Liver (tissue), 8 donors: ENCODE measurements at regions not wholly inside any gene's neighbourhood (a gene's known extent, or its start where the extent isn't known, plus 50 kb on each side); places are given as distances from the start of the nearest gene placed in this dataset.
A peak's percentile ranks its signal among the peaks of the same experiment; 100 is the strongest.

Experiments used
- DNase-seq: peaks from one replicate; pipeline ENCODE4 v3.0.0-alpha.2; 2017; ENCODE audit warnings: low spot score
- H3K27ac ChIP-seq, 2 donors: one replicate each; pipeline ENCODE4 v1.7.0; 2013; ENCODE audit warnings: inconsistent platforms in 2 of 2, low read length in 2 of 2, control low read depth in 1 of 2, low read depth in 1 of 2, mild to moderate bottlenecking in 1 of 2
- H3K27me3 ChIP-seq, 4 donors: one replicate each; pipeline versions ENCODE4 v1.6.1 to v1.7.0; 2013; ENCODE audit warnings: low read length in 3 of 4, inconsistent platforms in 1 of 4, mild to moderate bottlenecking in 1 of 4, moderate library complexity in 1 of 4; ENCODE audit not compliant: control insufficient read depth in 4 of 4, insufficient read depth in 4 of 4
- H3K36me3 ChIP-seq, 4 donors: one replicate each; pipeline versions ENCODE4 v1.6.1 to v1.7.0; 2013; ENCODE audit warnings: low read length in 3 of 4, mild to moderate bottlenecking in 3 of 4, low read depth in 1 of 4, moderate library complexity in 1 of 4; ENCODE audit not compliant: control insufficient read depth in 4 of 4, insufficient read depth in 3 of 4
- H3K4me1 ChIP-seq, 4 donors: one replicate each; pipeline versions ENCODE4 v1.6.1 to v1.7.0; 2013; ENCODE audit warnings: low read length in 3 of 4, mild to moderate bottlenecking in 3 of 4, moderate library complexity in 1 of 4; ENCODE audit not compliant: control insufficient read depth in 4 of 4, insufficient read depth in 4 of 4
- H3K4me3 ChIP-seq, 3 donors: one replicate each; pipeline versions ENCODE4 v1.6.1 to v1.7.0; 2013; ENCODE audit warnings: low read length in 3 of 3, control low read depth in 1 of 3, low read depth in 1 of 3, mild to moderate bottlenecking in 1 of 3
- H3K9ac ChIP-seq, 2 donors: one replicate each; pipeline ENCODE4 v1.7.0; 2013; ENCODE audit warnings: low read length in 2 of 2, mild to moderate bottlenecking in 2 of 2, moderate library complexity in 2 of 2, control low read depth in 1 of 2, low read depth in 1 of 2
- H3K9me3 ChIP-seq, 4 donors: one replicate each; pipeline versions ENCODE4 v1.6.1 to v1.7.0; 2013; ENCODE audit warnings: low read length in 3 of 4; ENCODE audit not compliant: control insufficient read depth in 4 of 4
- ATF3 ChIP-seq: IDR thresholded peaks from 2 replicates; pipeline ENCODE4 v1.6.1; 2016; ENCODE audit warnings: antibody characterized with exemption
- EGR1 ChIP-seq, 2 donors: IDR thresholded peaks; 2 replicates each; pipeline ENCODE4 v1.6.1; 2016 to 2018; ENCODE audit warnings: antibody characterized with exemption in 2 of 2, low read depth in 2 of 2
- FOXA1 ChIP-seq: IDR thresholded peaks from 2 replicates; pipeline ENCODE4 v1.6.1; 2016; ENCODE audit warnings: antibody characterized with exemption
- FOXA2 ChIP-seq: IDR thresholded peaks from 2 replicates; pipeline ENCODE4 v1.6.1; 2016; ENCODE audit warnings: antibody characterized with exemption
- GABPA ChIP-seq, 2 donors: IDR thresholded peaks in 1 of 2; conservative IDR thresholded peaks in 1 of 2; 2 replicates each; pipeline ENCODE4 v1.6.1; 2016; ENCODE audit warnings: antibody characterized with exemption in 2 of 2, mild to moderate bottlenecking in 1 of 2, moderate library complexity in 1 of 2
- HNF4A ChIP-seq, 2 donors: conservative IDR thresholded peaks; 2 replicates each; pipeline ENCODE4 v1.6.1; 2016; ENCODE audit warnings: antibody characterized with exemption in 2 of 2, mild to moderate bottlenecking in 2 of 2
- HNF4G ChIP-seq: IDR thresholded peaks from 2 replicates; pipeline ENCODE4 v1.6.1; 2016; ENCODE audit warnings: antibody characterized with exemption
- JUND ChIP-seq, 2 donors: IDR thresholded peaks; 2 replicates each; pipeline ENCODE4 v1.6.1; 2016; ENCODE audit warnings: antibody characterized with exemption in 2 of 2
- MAX ChIP-seq: IDR thresholded peaks from 2 replicates; pipeline ENCODE4 v1.6.1; 2016; ENCODE audit warnings: antibody characterized with exemption
- NR2F2 ChIP-seq: IDR thresholded peaks from 2 replicates; pipeline ENCODE4 v1.6.1; 2016; ENCODE audit warnings: antibody characterized with exemption
- RAD21 ChIP-seq, 2 donors: IDR thresholded peaks; 2 replicates each; pipeline ENCODE4 v1.6.1; 2016; ENCODE audit warnings: antibody characterized with exemption in 2 of 2, mild to moderate bottlenecking in 2 of 2
- RXRA ChIP-seq, 2 donors: IDR thresholded peaks; 2 replicates each; pipeline ENCODE4 v1.6.1; 2017 to 2018; ENCODE audit warnings: antibody characterized with exemption in 2 of 2, mild to moderate bottlenecking in 1 of 2
- SP1 ChIP-seq: IDR thresholded peaks from 2 replicates; pipeline ENCODE4 v1.6.1; 2018; ENCODE audit warnings: antibody characterized with exemption, mild to moderate bottlenecking
- TAF1 ChIP-seq: conservative IDR thresholded peaks from 2 replicates; pipeline ENCODE4 v1.6.1; 2016; ENCODE audit warnings: antibody characterized with exemption, mild to moderate bottlenecking
- YY1 ChIP-seq: IDR thresholded peaks from 2 replicates; pipeline ENCODE4 v1.6.1; 2016; ENCODE audit warnings: antibody characterized with exemption, mild to moderate bottlenecking
- WGBS: extraction: QIAGEN DNeasy Blood & Tissue Kit; methylation state at CpG from one replicate; pipeline ENCODE4 v1.1.7; 2013; 5-methylcytosine and 5-hydroxymethylcytosine counted together
- TF ChIP-seq, protein P1 (sequence below): fragments of 150-350 bp; IDR thresholded peaks from 2 replicates; pipeline ENCODE4 v1.5.1; 2017; ENCODE audit warnings: improper control_type of control experiment, low read depth, low read length; ENCODE audit not compliant: missing input control
- TF ChIP-seq, protein P2 (sequence below): IDR thresholded peaks from 2 replicates; pipeline ENCODE4 v1.6.1; 2016; ENCODE audit warnings: antibody characterized with exemption
- donor health status: healthy.
- donor health status: healthy.
- donor health status: healthy.
- donor health status: healthy.
- donor health status: healthy.

DNA sequence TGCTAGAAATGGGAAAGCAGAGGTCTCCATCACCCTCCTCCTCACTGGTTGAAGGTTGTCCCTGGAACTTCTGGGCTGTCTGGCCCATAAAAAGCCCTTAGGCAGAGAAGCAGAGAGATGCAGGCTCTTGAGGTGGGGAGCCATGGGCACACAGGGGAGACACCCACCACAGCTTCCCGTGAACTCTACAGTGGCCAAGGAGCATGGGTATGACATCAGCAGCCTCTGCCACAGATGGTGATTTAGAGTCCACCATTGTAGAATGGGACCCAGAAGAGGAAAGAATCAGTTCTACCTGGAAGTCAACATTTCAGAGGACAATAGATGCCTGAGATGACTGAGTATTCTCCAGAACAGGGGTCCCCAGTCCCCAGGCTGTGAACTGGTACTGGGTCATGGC is 105.6 kb upstream of the LRRN1 start:
- WGBS, result 96% methylated on average over 1 of the region's 1 CpG
- Histone ChIP-seq H3K4me1 (peaks cover 0 to 11% (median 3%) of the 10 kb centered on the region in 4 donors), H3K4me3 (no peak overlapping the region), H3K27ac (no peak overlapping the region), H3K36me3 (no peaks in the 10 kb centered on the region), H3K9me3 (no peaks in the 10 kb centered on the region), H3K27me3 (no peaks in the 10 kb centered on the region), H3K9ac (no peak overlapping the region)
- TF ChIP-seq SP1, result no peak
- no peak for TF ChIP-seq RAD21 (IDR thresholded peaks at IDR 0.05)
- no peak for TF ChIP-seq FOXA2
- no peak for DNase-seq

DNA sequence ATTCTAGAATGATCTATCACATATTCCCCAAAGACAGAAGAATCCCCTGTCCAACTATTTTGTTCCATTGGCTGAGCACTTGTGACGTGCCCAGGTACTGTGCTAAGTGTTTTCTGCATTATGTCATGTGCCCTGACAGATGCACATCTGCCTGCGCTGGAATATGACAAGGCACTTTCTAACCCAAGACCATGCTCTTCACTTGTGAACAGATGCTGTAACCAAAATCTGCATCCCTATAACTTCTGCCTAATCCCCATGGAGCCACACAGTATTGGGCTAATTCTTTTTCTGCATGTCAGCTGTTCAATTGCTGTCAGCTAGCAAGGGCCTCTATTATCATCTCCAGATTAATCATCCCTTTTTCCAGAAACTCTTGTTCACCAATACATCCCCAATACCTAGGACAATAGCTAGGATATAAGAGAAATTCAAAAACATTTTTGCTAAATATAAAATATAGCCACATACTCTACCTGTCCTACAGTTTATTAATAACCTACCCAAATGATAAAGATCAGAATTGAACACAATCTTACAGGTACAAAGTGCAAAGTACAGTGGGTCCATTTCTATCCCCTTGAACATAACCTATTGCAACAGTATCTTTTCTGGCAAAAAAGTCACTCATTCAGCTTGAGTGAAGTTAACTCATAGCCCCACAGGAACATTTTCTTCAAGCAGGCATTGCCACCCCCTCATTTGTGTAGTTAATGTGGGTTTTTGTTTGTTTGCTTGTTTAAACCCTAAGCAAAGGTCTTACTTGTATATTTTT is 109.4 kb upstream of the LRRN1 start:
- 79% methylated on average over 2 of the region's 2 CpGs for WGBS
- no peak for TF ChIP-seq JUND (IDR thresholded peaks at IDR 0.05)
- TF ChIP-seq, protein P1, sequence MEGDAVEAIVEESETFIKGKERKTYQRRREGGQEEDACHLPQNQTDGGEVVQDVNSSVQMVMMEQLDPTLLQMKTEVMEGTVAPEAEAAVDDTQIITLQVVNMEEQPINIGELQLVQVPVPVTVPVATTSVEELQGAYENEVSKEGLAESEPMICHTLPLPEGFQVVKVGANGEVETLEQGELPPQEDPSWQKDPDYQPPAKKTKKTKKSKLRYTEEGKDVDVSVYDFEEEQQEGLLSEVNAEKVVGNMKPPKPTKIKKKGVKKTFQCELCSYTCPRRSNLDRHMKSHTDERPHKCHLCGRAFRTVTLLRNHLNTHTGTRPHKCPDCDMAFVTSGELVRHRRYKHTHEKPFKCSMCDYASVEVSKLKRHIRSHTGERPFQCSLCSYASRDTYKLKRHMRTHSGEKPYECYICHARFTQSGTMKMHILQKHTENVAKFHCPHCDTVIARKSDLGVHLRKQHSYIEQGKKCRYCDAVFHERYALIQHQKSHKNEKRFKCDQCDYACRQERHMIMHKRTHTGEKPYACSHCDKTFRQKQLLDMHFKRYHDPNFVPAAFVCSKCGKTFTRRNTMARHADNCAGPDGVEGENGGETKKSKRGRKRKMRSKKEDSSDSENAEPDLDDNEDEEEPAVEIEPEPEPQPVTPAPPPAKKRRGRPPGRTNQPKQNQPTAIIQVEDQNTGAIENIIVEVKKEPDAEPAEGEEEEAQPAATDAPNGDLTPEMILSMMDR, result no peak
- TF ChIP-seq HNF4G, result no peak
- TF ChIP-seq EGR1 (IDR thresholded peaks at IDR 0.05; ENCODE audit: low read depth in 2 of 2), result no peak
- no peak for TF ChIP-seq FOXA2
- no peak for TF ChIP-seq MAX
- TF ChIP-seq, protein P2, sequence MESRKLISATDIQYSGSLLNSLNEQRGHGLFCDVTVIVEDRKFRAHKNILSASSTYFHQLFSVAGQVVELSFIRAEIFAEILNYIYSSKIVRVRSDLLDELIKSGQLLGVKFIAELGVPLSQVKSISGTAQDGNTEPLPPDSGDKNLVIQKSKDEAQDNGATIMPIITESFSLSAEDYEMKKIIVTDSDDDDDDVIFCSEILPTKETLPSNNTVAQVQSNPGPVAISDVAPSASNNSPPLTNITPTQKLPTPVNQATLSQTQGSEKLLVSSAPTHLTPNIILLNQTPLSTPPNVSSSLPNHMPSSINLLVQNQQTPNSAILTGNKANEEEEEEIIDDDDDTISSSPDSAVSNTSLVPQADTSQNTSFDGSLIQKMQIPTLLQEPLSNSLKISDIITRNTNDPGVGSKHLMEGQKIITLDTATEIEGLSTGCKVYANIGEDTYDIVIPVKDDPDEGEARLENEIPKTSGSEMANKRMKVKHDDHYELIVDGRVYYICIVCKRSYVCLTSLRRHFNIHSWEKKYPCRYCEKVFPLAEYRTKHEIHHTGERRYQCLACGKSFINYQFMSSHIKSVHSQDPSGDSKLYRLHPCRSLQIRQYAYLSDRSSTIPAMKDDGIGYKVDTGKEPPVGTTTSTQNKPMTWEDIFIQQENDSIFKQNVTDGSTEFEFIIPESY, result no peak
- TF ChIP-seq FOXA1, result no peak
- no peak for TF ChIP-seq YY1
- no peak for TF ChIP-seq TAF1
- no peak for TF ChIP-seq SP1
- TF ChIP-seq HNF4A (conservative IDR thresholded peaks at IDR 0.05), result peak; percentile 81 to 84
- peak in 1 of 2 donors; percentile 24 for TF ChIP-seq RXRA (IDR thresholded peaks at IDR 0.05)
- no peak for TF ChIP-seq ATF3
- TF ChIP-seq GABPA (IDR thresholded peaks at IDR 0.05 in 1 of 2, conservative IDR thresholded peaks at IDR 0.05 in 1 of 2), result no peak
- TF ChIP-seq RAD21 (IDR thresholded peaks at IDR 0.05), result no peak
- no peak for TF ChIP-seq NR2F2
- Histone ChIP-seq H3K4me3 (no peak overlapping the region), H3K36me3 (no peaks in the 10 kb centered on the region), H3K9ac (no peak overlapping the region), H3K27ac (no peak overlapping the region), H3K4me1 (peaks cover 0 to 15% (median 8%) of the 10 kb centered on the region in 4 donors), H3K9me3 (no peaks in the 10 kb centered on the region), H3K27me3 (no peaks in the 10 kb centered on the region)
- DNase-seq, result no peak
